SK-N-SH (cell line): ENCODE measurements at regions not wholly inside any gene's neighbourhood (a gene's known extent, or its start where the extent isn't known, plus 50 kb on each side); places are given as distances from the start of the nearest gene placed in this dataset.

ENCODE experiments used
- CTCF ChIA-PET: fragments of 300-600, 350-600 bp; formaldehyde crosslinking; extraction: SDS; loops from one replicate; lab custom pipeline; 2021; lab: Yijun Ruan, JAX
- POLR2A ChIA-PET: fragments of 350-600 bp; sonication (Branson Sonifier 250); formaldehyde crosslinking; extraction: SDS; loops from one replicate; lab custom pipeline; 2020; ENCODE audit warnings: antibody characterized with exemption, inconsistent platforms; lab: Yijun Ruan, JAX
- DNase-seq: peaks from one replicate; pipeline ENCODE4 v3.0.0; 2012
- H2AFZ ChIP-seq: fragments of 200-600 bp; sonication (generic); 2 replicates; pipeline ENCODE4 v1.8.1; 2016; ENCODE audit warnings: antibody characterized with exemption, mild to moderate bottlenecking, low read depth
- H3F3A ChIP-seq: fragments of 200-600 bp; sonication (generic); replicated peaks from 2 replicates; pipeline ENCODE3; 2016; ENCODE audit warnings: antibody characterized with exemption, mild to moderate bottlenecking; ENCODE audit not compliant: insufficient read depth
- H3K27ac ChIP-seq, 2 experiments: fragments of 200-500 bp in 1 of 2; fragments of 200-600 bp in 1 of 2; sonication (Bioruptor generic) in 1 of 2; sonication (generic), shearing (Covaris generic) in 1 of 2; 2 replicates each; pipeline versions ENCODE4 v1.5.1 to v1.6.1; 2014 to 2016; ENCODE audit warnings: low read depth in 2 of 2, inconsistent platforms in 1 of 2, low read length in 1 of 2, mild to moderate bottlenecking in 1 of 2, mixed read lengths in 1 of 2
- H3K27me3 ChIP-seq: fragments of 200-600 bp; sonication (generic), shearing (Covaris generic); 2 replicates; pipeline ENCODE4 v1.6.1; 2016; ENCODE audit warnings: mixed run types; ENCODE audit not compliant: insufficient read depth
- H3K36me3 ChIP-seq, 2 experiments: fragments of 200-500 bp in 1 of 2; fragments of 200-600 bp in 1 of 2; sonication (Bioruptor generic) in 1 of 2; sonication (generic) in 1 of 2; replicated peaks in 1 of 2; 2 replicates each; pipeline versions ENCODE3 to v1.5.1; 2014 to 2016; ENCODE audit warnings: low read length in 1 of 2, mild to moderate bottlenecking in 1 of 2; ENCODE audit not compliant: insufficient read depth in 2 of 2, control insufficient read depth in 1 of 2
- H3K4me1 ChIP-seq, 2 experiments: fragments of 200-500 bp in 1 of 2; fragments of 200-600 bp in 1 of 2; sonication (Bioruptor generic) in 1 of 2; sonication (generic), shearing (Covaris generic) in 1 of 2; 2 replicates each; pipeline versions ENCODE4 v1.5.1 to v1.6.1; 2014 to 2016; ENCODE audit warnings: low read depth in 1 of 2, low read length in 1 of 2, mixed run types in 1 of 2; ENCODE audit not compliant: insufficient read depth in 2 of 2, control insufficient read depth in 1 of 2
- H3K4me2 ChIP-seq: fragments of 200-600 bp; sonication (generic), shearing (Covaris generic); 2 replicates; pipeline ENCODE4 v1.6.1; 2017; ENCODE audit warnings: mixed run types
- H3K4me3 ChIP-seq, 2 experiments: fragments of 200-500 bp in 1 of 2; fragments of 200-600 bp in 1 of 2; sonication (Bioruptor generic) in 1 of 2; sonication (generic), shearing (Covaris generic) in 1 of 2; 2 replicates each; pipeline versions ENCODE4 v1.5.1 to v1.8.1; 2014 to 2016; ENCODE audit warnings: low read depth in 2 of 2, inconsistent platforms in 1 of 2, low read length in 1 of 2, mild to moderate bottlenecking in 1 of 2, mixed read lengths in 1 of 2, moderate library complexity in 1 of 2
- H3K79me2 ChIP-seq: fragments of 200-600 bp; sonication (generic); 2 replicates; pipeline ENCODE4 v1.8.1; 2017; ENCODE audit warnings: mild to moderate bottlenecking; ENCODE audit not compliant: insufficient read depth
- H3K9ac ChIP-seq: fragments of 200-600 bp; sonication (generic); 2 replicates; pipeline ENCODE4 v1.6.1; 2017; ENCODE audit warnings: mixed run types
- H3K9me2 ChIP-seq: fragments of 200-600 bp; sonication (generic); 2 replicates; pipeline ENCODE4 v1.6.1; 2017; ENCODE audit warnings: mixed run types
- H3K9me3 ChIP-seq: fragments of 200-600 bp; sonication (generic); 2 replicates; pipeline ENCODE4 v1.6.1; 2017; ENCODE audit warnings: mixed run types, mild to moderate bottlenecking, moderate library complexity
- H4K20me1 ChIP-seq: fragments of 200-600 bp; sonication (generic); 2 replicates; pipeline ENCODE4 v1.6.1; 2017; ENCODE audit warnings: mild to moderate bottlenecking, mixed run types; ENCODE audit not compliant: insufficient read depth
- FOXJ3 ChIP-seq: sonication (generic); formaldehyde crosslinking; IDR thresholded peaks from 2 replicates; pipeline ENCODE4 v1.5.1; 2020; ENCODE audit warnings: mild to moderate bottlenecking, missing genetic modification reagents
- GABPA ChIP-seq: IDR thresholded peaks from 2 replicates; pipeline ENCODE4 v1.4.0; 2012; ENCODE audit warnings: low read depth, mild to moderate bottlenecking
- GATA2 ChIP-seq: sonication (generic); formaldehyde crosslinking; IDR thresholded peaks from 2 replicates; pipeline ENCODE4 v1.5.0; 2020; ENCODE audit warnings: mild to moderate bottlenecking, missing genetic modification reagents
- IRF3 ChIP-seq: fragments of 150-350 bp; IDR thresholded peaks from 2 replicates; pipeline ENCODE4 v1.6.1; 2016; ENCODE audit warnings: mild to moderate bottlenecking, low read depth, low read length
- JUND ChIP-seq: IDR thresholded peaks from 2 replicates; pipeline ENCODE4 v1.4.0; 2012
- MXI1 ChIP-seq: IDR thresholded peaks from 2 replicates; pipeline ENCODE4 v1.6.1; 2012; ENCODE audit warnings: mild to moderate bottlenecking, low read depth, low read length, improper control_type of control experiment
- NFIC ChIP-seq: IDR thresholded peaks from 2 replicates; pipeline ENCODE4 v1.4.0; 2012; ENCODE audit warnings: borderline replicate concordance
- NRF1 ChIP-seq: IDR thresholded peaks from 2 replicates; pipeline ENCODE4 v1.6.1; 2012; ENCODE audit warnings: low read depth, mild to moderate bottlenecking, low read length
- RAD21 ChIP-seq: IDR thresholded peaks from 2 replicates; pipeline ENCODE4 v1.6.1; 2012; ENCODE audit warnings: mild to moderate bottlenecking, low read length
- RFX5 ChIP-seq: IDR thresholded peaks from 2 replicates; pipeline ENCODE4 v1.6.1; 2012; ENCODE audit warnings: mild to moderate bottlenecking, improper control_type of control experiment, low read length
- SIN3A ChIP-seq: IDR thresholded peaks from 2 replicates; pipeline ENCODE4 v1.6.1; 2012; ENCODE audit warnings: low read depth, mild to moderate bottlenecking, low read length, moderate library complexity, borderline replicate concordance
- SMC3 ChIP-seq: IDR thresholded peaks from 2 replicates; pipeline ENCODE4 v1.6.1; 2012; ENCODE audit warnings: low read depth, low read length, improper control_type of control experiment
- TAF1 ChIP-seq: IDR thresholded peaks from 2 replicates; pipeline ENCODE4 v1.6.1; 2012; ENCODE audit warnings: low read depth, mild to moderate bottlenecking, low read length, moderate library complexity, borderline replicate concordance
- TCF12 ChIP-seq: IDR thresholded peaks from 2 replicates; pipeline ENCODE4 v1.4.0; 2012
- YY1 ChIP-seq: IDR thresholded peaks from 2 replicates; pipeline ENCODE4 v1.4.0; 2012; ENCODE audit warnings: low read depth, mild to moderate bottlenecking
- ZBTB33 ChIP-seq: IDR thresholded peaks from 2 replicates; pipeline ENCODE4 v1.4.0; 2012; ENCODE audit warnings: low read depth, borderline replicate concordance
- WGBS: methylation state at CpG from one replicate; pipeline ENCODE4 v1.1.6; 2017; ENCODE audit warnings: low lambda C conversion rate; 5-methylcytosine and 5-hydroxymethylcytosine counted together
- TF ChIP-seq, protein P1 (sequence below): IDR thresholded peaks from 2 replicates; pipeline ENCODE4; 2012
- TF ChIP-seq, protein P2 (sequence below): fragments of 200-600 bp; sonication (generic); IDR thresholded peaks from 2 replicates; pipeline ENCODE4 v1.6.1; 2017; ENCODE audit warnings: antibody characterized with exemption, mild to moderate bottlenecking, moderate library complexity
- TF ChIP-seq, protein P3 (sequence below): IDR thresholded peaks from 2 replicates; pipeline ENCODE4 v1.4.0; 2012; ENCODE audit warnings: low read depth

- WGBS, result 5% methylated on average over 1 of the region's 1 CpG
- H3K4me2 ChIP-seq, result no peak overlapping the region
These were observed 57.9 kb upstream of the TRIM67 start for GRCh38 chr1:231103961-231104360.

DNA sequence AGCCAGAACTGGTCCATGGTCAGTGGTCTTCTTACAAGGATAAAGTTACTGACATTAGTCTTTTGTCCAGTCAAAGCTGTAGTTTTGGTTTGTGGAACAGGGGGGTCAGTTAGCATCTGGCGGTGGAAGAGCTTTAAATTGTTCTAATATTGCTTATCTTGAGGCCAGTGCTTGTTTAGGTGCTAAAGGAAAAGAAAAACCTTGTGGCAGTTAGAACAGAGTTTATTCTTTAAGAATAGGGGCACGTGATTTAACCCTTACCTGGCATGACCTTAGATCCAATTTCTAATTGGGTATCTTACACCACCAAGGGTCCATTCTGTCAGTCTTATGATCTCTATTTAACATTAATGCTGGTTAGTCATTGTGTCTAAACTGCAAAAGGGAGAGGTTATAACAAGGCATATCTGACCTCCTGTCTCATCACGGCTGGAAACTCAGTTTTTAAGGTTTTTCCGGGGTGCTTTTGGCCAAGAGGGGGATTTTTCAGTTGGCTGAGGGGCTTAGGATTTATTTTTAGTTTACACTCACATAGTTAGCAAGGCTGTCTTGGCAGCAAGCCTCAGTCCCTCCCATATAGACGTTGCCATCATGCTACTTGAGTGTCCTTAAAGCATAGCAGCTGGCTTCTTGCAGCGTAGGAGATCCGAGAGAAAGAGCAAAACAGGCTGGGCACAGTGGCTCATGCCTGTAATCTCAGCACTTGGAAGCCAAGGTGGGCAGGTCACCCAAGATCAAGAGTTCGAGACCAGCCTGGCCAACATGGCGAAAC lies 60.1 kb upstream of the FAM89A start:
- Histone ChIP-seq H3K36me3 (no peaks in the 10 kb centered on the region), H2AFZ (no peak overlapping the region), H3K9ac (no peak overlapping the region), H3F3A (no peaks in the 10 kb centered on the region), H3K4me2 (no peak overlapping the region), H3K4me1 (no peaks in the 10 kb centered on the region), H3K27ac (no peak overlapping the region), H3K79me2 (no peaks in the 10 kb centered on the region), H3K9me2 (no peaks in the 10 kb centered on the region), H3K27me3 (no peaks in the 10 kb centered on the region; the same call in 1 of the 2 replicates), H4K20me1 (no peaks in the 10 kb centered on the region), H3K9me3 (no peaks in the 10 kb centered on the region), H3K4me3 (no peak overlapping the region)
- 37% methylated on average over 9 of the region's 9 CpGs for WGBS
- DNase-seq, result no peak
- CTCF ChIA-PET, result interaction anchor here (0.6 kb wide), 1 partner anchor 736 kb away, joined by 4 read pairs; no protein-coding TSS in a partner anchor
- POLR2A ChIA-PET, result no interaction called here
- TF ChIP-seq FOXJ3 (CRISPR knock-in tag) (no peak), GABPA (no peak), YY1 (no peak), SIN3A (no peak), ZBTB33 (no peak), SMC3 (no peak), NRF1 (no peak), IRF3 (no peak)
- TF ChIP-seq, protein P1, sequence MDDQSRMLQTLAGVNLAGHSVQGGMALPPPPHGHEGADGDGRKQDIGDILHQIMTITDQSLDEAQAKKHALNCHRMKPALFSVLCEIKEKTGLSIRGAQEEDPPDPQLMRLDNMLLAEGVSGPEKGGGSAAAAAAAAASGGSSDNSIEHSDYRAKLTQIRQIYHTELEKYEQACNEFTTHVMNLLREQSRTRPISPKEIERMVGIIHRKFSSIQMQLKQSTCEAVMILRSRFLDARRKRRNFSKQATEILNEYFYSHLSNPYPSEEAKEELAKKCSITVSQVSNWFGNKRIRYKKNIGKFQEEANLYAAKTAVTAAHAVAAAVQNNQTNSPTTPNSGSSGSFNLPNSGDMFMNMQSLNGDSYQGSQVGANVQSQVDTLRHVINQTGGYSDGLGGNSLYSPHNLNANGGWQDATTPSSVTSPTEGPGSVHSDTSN, result no peak

More at GRCh38 chr1:231103961-231104360, 57.9 kb upstream of the TRIM67 start:
- DNase-seq, result no peak
- Histone ChIP-seq H3K79me2 (no peaks in the 10 kb centered on the region), H4K20me1 (no peaks in the 10 kb centered on the region), H3K36me3 (no peaks in the 10 kb centered on the region), H3K27me3 (no peaks in the 10 kb centered on the region; the same call in 1 of the 2 replicates), H3K9ac (no peak overlapping the region), H3K9me2 (no peaks in the 10 kb centered on the region), H3K4me1 (peaks cover 5 to 17% of the 10 kb centered on the region in 2 experiments; a peak in 3 of 4 replicates), H3K27ac (no peak overlapping the region)
- POLR2A ChIA-PET, result interaction anchor here (0.6 kb wide), 1 partner anchor 58 kb away, joined by 3 read pairs; no protein-coding TSS in a partner anchor
- TF ChIP-seq NFIC (no peak), TCF12 (no peak), SMC3 (no peak), RFX5 (no peak), TAF1 (no peak), GATA2 (no peak), YY1 (no peak), IRF3 (no peak), RAD21 (no peak), MXI1 (no peak), JUND (no peak)
- TF ChIP-seq, protein P2, sequence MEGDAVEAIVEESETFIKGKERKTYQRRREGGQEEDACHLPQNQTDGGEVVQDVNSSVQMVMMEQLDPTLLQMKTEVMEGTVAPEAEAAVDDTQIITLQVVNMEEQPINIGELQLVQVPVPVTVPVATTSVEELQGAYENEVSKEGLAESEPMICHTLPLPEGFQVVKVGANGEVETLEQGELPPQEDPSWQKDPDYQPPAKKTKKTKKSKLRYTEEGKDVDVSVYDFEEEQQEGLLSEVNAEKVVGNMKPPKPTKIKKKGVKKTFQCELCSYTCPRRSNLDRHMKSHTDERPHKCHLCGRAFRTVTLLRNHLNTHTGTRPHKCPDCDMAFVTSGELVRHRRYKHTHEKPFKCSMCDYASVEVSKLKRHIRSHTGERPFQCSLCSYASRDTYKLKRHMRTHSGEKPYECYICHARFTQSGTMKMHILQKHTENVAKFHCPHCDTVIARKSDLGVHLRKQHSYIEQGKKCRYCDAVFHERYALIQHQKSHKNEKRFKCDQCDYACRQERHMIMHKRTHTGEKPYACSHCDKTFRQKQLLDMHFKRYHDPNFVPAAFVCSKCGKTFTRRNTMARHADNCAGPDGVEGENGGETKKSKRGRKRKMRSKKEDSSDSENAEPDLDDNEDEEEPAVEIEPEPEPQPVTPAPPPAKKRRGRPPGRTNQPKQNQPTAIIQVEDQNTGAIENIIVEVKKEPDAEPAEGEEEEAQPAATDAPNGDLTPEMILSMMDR, result no peak
- TF ChIP-seq, protein P3, sequence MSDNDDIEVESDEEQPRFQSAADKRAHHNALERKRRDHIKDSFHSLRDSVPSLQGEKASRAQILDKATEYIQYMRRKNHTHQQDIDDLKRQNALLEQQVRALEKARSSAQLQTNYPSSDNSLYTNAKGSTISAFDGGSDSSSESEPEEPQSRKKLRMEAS, result no peak
- TF ChIP-seq, all 33 proteins: peak for 0
- Histone ChIP-seq H3K4me3 (no peak overlapping the region), H2AFZ (no peak overlapping the region), H3K9me3 (no peaks in the 10 kb centered on the region), H3F3A (no peaks in the 10 kb centered on the region)
- CTCF ChIA-PET, result no interaction called here
